C4-2B (cell line): ENCODE measurements at regions not wholly inside any gene's neighbourhood (a gene's known extent, or its start where the extent isn't known, plus 50 kb on each side); places are given as distances from the start of the nearest gene placed in this dataset.

ENCODE experiments used
- H3K27ac ChIP-seq: fragments of 450-650 bp; 2 replicates; pipeline ENCODE4 v1.5.1; 2017
- ZFX ChIP-seq: fragments of 450-650 bp; IDR thresholded peaks from 2 replicates; pipeline ENCODE4 v1.6.1; 2017
- TF ChIP-seq, protein P1 (sequence below): fragments of 450-650 bp; conservative IDR thresholded peaks from 2 replicates; pipeline ENCODE4 v1.5.1; 2017; ENCODE audit warnings: mild to moderate bottlenecking

DNA sequence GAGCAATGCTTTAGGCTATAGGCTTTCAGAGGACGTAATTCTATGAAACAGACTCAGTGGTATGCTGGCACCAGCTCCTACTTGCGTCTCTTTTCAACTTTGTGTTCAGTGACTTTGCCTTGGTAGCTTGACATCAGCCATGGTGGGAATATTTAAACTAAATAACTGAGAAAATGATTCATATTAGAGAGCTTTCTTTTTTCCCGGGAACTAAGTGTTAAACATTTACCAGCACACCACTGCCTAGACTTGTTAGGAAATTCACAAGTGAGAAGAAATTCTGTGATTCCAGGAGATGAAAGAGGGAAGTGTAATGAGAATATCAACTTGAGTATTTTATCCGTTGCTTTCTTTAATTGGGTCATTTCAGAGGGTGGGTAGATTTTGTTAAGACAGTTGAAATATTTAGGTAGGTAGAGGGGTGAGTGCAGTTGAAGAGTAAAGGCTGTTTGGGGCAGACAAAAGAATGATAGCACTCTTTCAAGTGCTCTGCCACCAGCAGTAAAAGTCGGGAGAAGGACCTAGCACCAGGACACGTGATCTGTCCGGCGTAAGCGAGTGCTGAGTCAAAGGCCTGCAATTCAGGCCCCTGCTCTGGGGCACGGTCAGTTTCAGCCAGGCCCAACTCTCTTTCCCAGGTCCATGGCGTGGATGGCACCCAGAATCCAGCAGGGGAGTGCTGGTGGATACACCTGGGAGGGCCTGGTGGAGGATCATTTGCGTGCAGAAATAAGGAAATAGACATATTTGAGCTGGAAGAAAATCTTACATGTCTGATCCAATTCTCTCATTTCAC lies 206.3 kb downstream of the SNX10 start:
- no peak overlapping the region for H3K27ac ChIP-seq
- TF ChIP-seq, protein P1, sequence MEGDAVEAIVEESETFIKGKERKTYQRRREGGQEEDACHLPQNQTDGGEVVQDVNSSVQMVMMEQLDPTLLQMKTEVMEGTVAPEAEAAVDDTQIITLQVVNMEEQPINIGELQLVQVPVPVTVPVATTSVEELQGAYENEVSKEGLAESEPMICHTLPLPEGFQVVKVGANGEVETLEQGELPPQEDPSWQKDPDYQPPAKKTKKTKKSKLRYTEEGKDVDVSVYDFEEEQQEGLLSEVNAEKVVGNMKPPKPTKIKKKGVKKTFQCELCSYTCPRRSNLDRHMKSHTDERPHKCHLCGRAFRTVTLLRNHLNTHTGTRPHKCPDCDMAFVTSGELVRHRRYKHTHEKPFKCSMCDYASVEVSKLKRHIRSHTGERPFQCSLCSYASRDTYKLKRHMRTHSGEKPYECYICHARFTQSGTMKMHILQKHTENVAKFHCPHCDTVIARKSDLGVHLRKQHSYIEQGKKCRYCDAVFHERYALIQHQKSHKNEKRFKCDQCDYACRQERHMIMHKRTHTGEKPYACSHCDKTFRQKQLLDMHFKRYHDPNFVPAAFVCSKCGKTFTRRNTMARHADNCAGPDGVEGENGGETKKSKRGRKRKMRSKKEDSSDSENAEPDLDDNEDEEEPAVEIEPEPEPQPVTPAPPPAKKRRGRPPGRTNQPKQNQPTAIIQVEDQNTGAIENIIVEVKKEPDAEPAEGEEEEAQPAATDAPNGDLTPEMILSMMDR: no peak
- no peak for TF ChIP-seq ZFX

DNA sequence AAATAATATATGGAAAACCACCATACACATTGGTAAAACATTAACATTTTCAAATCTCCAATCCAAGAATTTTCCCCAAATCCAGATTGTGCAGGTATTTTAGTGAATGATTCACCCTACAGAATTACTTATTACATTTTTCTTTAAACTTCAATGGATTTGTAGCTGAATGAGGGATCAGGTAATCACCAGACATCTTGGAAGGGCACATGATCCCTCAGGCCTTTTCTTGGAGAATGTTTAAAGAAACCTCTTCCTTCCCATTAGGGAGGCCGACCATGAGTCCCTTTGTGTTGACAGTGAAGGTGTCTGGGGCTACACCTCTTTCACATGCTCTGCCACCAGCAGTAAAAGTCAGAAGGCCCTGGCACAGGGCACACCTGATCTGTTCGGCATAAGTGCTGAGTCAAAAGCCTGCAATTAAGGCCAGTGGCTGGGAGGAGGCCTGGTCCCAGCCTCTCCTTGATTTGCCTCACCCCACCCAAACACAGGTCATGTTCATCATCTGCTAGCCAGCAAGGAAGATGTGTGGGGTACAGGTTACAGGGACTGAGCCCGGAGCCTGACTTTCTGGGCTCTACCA lies 207.7 kb downstream of the SNX10 start:
- TF ChIP-seq, protein P1: no peak
- TF ChIP-seq ZFX: no peak
- H3K27ac ChIP-seq: no peak overlapping the region

DNA sequence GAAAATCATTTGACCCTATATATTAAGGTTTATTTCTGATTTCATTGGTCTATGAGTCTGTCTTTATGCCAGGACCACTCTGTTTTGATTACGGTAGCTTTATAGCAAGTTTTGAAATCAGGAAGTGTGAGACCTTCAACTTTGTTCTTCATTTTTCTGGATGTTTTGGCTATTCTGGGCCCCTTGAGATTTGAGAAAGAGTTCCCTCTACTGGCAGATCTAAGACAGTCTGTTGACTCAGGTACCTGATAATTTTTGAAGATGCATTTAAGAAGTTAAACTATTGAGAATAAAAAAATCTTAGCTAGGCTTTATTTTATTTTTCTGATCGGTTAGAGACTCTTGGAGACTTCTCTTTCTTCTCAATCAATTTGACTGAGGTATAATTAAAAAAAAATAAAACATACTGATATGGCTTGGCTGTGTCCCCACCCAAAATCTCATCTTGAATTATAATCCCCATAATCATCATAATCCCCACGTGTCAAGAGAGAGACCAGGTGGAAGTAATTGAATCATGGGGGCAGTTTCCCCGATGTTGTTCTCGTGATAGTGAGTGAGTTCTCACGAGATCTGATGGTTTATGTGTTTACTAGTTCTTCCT lies 209.2 kb downstream of the SNX10 start:
- TF ChIP-seq, protein P1: peak; percentile 81
- no peak for TF ChIP-seq ZFX

DNA sequence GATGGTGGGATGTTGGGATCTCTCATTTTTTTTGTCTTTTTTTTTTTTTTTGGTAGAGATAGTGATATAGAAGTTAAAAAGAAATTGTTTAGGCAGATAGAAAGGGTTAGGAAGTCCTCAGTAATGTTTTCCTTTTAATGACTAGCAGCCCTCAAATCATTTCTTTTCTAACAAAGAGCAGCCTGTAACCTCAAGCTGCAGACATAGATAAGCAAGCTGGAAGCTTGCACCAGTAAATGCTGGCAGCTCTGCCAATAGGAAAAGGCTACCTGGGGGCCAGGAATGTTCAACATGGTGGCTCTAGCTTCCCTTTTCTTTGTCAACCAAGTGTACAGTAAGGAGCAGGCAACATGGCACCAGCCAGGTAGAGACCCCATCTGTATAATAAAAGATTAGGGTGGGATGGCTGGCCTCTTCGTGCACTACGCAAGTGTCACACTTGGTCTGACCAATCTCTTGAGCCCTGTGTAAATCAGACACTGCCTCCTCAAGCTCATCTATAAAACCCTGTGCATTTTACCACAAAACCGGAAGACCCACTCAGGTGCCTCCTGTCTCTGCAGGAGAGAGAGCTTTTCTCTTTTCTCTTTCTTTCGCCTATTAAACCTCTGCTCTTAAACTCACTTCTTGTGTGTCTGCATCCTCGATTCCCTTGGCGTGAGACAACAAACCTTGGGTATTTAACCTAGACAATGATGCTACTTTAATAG lies 212.9 kb downstream of the SNX10 start:
- no peak for TF ChIP-seq ZFX
- TF ChIP-seq, protein P1: no peak
- no peak overlapping the region for H3K27ac ChIP-seq

More for the DNA sequence above, 209.2 kb downstream of the SNX10 start:
- H3K27ac ChIP-seq: no peak overlapping the region

DNA sequence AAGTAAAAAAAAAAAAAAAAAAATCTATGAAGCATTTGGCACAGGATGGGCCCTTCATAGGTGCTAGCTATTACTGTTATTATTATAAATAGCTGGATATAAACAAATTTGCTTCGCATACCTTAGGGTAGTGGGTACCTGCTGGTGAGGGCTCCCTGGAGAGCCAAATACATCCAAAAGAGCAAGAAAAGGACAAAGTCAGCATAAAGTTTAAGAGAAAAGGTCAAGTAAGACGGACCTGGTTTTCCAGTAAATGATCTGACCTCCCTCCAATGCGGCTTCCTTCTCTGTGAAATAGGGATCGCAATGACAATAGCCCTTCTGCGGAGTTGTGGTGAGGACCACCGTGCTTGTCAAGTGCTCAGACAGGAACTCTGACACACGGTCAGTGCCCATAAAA lies 214.5 kb downstream of the SNX10 start:
- TF ChIP-seq ZFX: no peak
- TF ChIP-seq, protein P1: no peak
- H3K27ac ChIP-seq: no peak overlapping the region

DNA sequence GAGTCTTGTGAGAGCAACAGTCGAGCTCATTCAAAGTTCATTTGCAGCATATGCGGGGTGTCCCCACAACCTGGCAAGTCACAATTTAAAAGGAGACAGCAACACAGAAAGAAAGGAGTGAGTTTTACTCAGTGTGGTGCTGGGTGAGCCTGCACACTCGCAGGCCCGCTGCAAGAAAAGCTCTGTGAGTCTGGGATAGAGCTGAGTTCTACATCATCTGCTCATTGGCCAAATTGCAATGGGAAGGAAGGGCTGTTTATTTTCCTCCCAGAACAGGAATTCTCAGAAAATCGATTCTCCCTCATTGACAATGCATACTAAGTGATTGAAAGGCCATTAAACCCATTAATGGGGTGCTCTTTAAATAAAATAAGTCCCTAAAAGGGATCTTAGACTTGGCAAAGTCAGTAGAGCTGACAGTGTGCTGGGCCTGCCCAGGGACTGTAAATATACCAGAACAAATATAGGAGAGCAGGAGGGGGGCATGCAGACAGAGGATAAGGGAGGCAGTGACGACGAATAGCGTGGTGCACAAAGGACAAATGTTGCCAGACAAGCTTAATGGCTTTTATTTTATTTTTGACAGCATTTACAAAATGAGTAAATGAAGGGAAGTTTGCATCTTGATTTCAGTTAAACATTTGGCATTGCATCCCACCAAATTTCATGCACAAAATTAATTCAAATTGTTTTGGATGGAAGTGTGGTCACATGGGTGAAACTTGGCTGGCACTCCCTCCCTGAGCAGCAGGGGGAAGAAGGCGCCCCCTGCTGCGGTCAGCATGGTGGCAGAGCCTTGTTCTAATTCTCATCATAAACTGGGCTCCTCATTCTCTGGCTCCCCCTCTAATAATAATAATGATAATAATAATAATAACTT lies 215.7 kb downstream of the SNX10 start:
- H3K27ac ChIP-seq: peak overlapping the region; percentile 24; the same call in 1 of the 2 replicates
- TF ChIP-seq, protein P1: no peak; the same call in 1 of the 2 replicates
- TF ChIP-seq ZFX: no peak
